ENCODE measurements at regions not wholly inside any gene's neighbourhood (a gene's known extent, or its start where the extent isn't known, plus 50 kb on each side); places are given as distances from the start of the nearest gene placed in this dataset.

GRCh38 chr6:165843121-165843520, 180.1 kb upstream of the PDE10A start:
- no peak for TF ChIP-seq HOXD13 (CRISPR knock-in tag; IDR thresholded peaks at IDR 0.05; ENCODE audit: borderline replicate concordance)
- no peak for TF ChIP-seq TCF7L2 (IDR thresholded peaks at IDR 0.05; ENCODE audit: borderline replicate concordance, low read depth, low read length)
- TF ChIP-seq REST (tag by site-specific recombination; IDR thresholded peaks at IDR 0.05): no peak
- no peak for TF ChIP-seq ZNF157 (tag by site-specific recombination; IDR thresholded peaks at IDR 0.05)
- no peak for TF ChIP-seq CTCF (tag by site-specific recombination; IDR thresholded peaks at IDR 0.05)
- no peak for TF ChIP-seq ZNF114 (tag by site-specific recombination; IDR thresholded peaks at IDR 0.05)
- no peak for TF ChIP-seq IKZF3 (tag by site-specific recombination; IDR thresholded peaks at IDR 0.05)
- TF ChIP-seq PRDM2 (tag by site-specific recombination; IDR thresholded peaks at IDR 0.05; ENCODE audit: borderline replicate concordance): no peak
- TF ChIP-seq ZNF133 (tag by site-specific recombination; IDR thresholded peaks at IDR 0.05): no peak
- peak; percentile 73 for TF ChIP-seq ZBTB17 (tag by site-specific recombination; IDR thresholded peaks at IDR 0.05)
- no peak for TF ChIP-seq ZNF433 (tag by site-specific recombination; IDR thresholded peaks at IDR 0.05; ENCODE audit: low read depth)
- TF ChIP-seq ZNF518A (tag by site-specific recombination; conservative IDR thresholded peaks at IDR 0.05; ENCODE audit: low read depth): no peak
- TF ChIP-seq YY1 (tag by site-specific recombination; IDR thresholded peaks at IDR 0.05): no peak

Data from HEK293 (cell line).